ENCODE measurements at regions not wholly inside any gene's neighbourhood (a gene's known extent, or its start where the extent isn't known, plus 50 kb on each side); places are given as distances from the start of the nearest gene placed in this dataset.

- 62 to 95% (median 68%) methylated on average over 3 of the region's 3 CpGs for WGBS, 4 donors
- no peaks in the 10 kb centered on the region for H3K27me3 ChIP-seq
- peaks cover 0 to 44% (median 24%) of the 10 kb centered on the region in 12 donors for H3K9me3 ChIP-seq
- TF ChIP-seq CTCF (IDR thresholded peaks at IDR 0.05) (no peak), POLR2A (IDR thresholded peaks at IDR 0.05) (no peak)
- H3K36me3 ChIP-seq, result no peaks in the 10 kb centered on the region
- intact Hi-C loops (cut with DNase I), result no loop called here
- no peak overlapping the region for H3K27ac ChIP-seq
- DNase-seq (no peak), ATAC-seq (no peak)
- H3K4me1 ChIP-seq, result no peaks in the 10 kb centered on the region
- no peak overlapping the region for H3K4me3 ChIP-seq
Measured at GRCh38 chr5:148002451-148002850, 61.3 kb upstream of the SPINK5 start.

GRCh38 chr5:148000036-148000435 lies 63.7 kb upstream of the SPINK5 start:
- TF ChIP-seq CTCF (IDR thresholded peaks at IDR 0.05) (no peak), POLR2A (IDR thresholded peaks at IDR 0.05) (no peak)
- Histone ChIP-seq H3K4me3 (no peak overlapping the region), H3K4me1 (no peaks in the 10 kb centered on the region), H3K27ac (no peak overlapping the region), H3K27me3 (no peaks in the 10 kb centered on the region), H3K9me3 (peaks cover 0 to 44% (median 21%) of the 10 kb centered on the region in 12 donors), H3K36me3 (no peaks in the 10 kb centered on the region)
- ATAC-seq, result no peak
- DNase-seq, result no peak
- intact Hi-C loops (cut with DNase I), result no loop called here
- 44 to 61% (median 57%) methylated on average over 1 of the region's 1 CpG for WGBS, 4 donors

GRCh38 chr5:147998704-147999103 lies 65.1 kb upstream of the SPINK5 start:
- ATAC-seq, result no peak
- Histone ChIP-seq H3K27ac (no peak overlapping the region), H3K4me3 (no peak overlapping the region), H3K4me1 (no peaks in the 10 kb centered on the region), H3K9me3 (peaks cover 0 to 42% (median 21%) of the 10 kb centered on the region in 12 donors), H3K36me3 (no peaks in the 10 kb centered on the region), H3K27me3 (no peaks in the 10 kb centered on the region)
- no peak for DNase-seq
- no peak for TF ChIP-seq POLR2A (IDR thresholded peaks at IDR 0.05)
- no peak for TF ChIP-seq CTCF (IDR thresholded peaks at IDR 0.05)
- intact Hi-C loops (cut with DNase I), result no loop called here

- Histone ChIP-seq H3K9me3 (peaks cover 0 to 31% (median 17%) of the 10 kb centered on the region in 12 donors), H3K27me3 (no peaks in the 10 kb centered on the region), H3K27ac (no peak overlapping the region), H3K4me1 (no peaks in the 10 kb centered on the region), H3K36me3 (no peaks in the 10 kb centered on the region), H3K4me3 (no peak overlapping the region)
- WGBS, 4 donors, result 29 to 49% (median 41%) methylated on average over 2 to 3 of the region's 3 CpGs
- intact Hi-C loops (cut with DNase I), result no loop called here
- DNase-seq (no peak), ATAC-seq (no peak)
- no peak for TF ChIP-seq POLR2A (IDR thresholded peaks at IDR 0.05)
Measured at GRCh38 chr5:147997486-147997885, 66.3 kb upstream of the SPINK5 start.

- Histone ChIP-seq H3K4me1 (no peaks in the 10 kb centered on the region), H3K9me3 (peaks cover 0 to 20% (median 6%) of the 10 kb centered on the region in 12 donors), H3K27me3 (no peaks in the 10 kb centered on the region), H3K27ac (no peak overlapping the region), H3K4me3 (no peak overlapping the region), H3K36me3 (no peaks in the 10 kb centered on the region)
- WGBS, 4 donors, result 81 to 85% (median 84%) methylated on average over 5 of the region's 5 CpGs
- no peak for ATAC-seq
- no peak for DNase-seq
- no peak for TF ChIP-seq POLR2A (IDR thresholded peaks at IDR 0.05)
- TF ChIP-seq CTCF (IDR thresholded peaks at IDR 0.05), result no peak
- intact Hi-C loops (cut with DNase I), result no loop called here
Measured at GRCh38 chr5:147996379-147996778, 67.4 kb upstream of the SPINK5 start.

Measured in heart left ventricle (tissue), 16 donors.